GM10266 (cell line): ENCODE measurements at regions not wholly inside any gene's neighbourhood (a gene's known extent, or its start where the extent isn't known, plus 50 kb on each side); places are given as distances from the start of the nearest gene placed in this dataset.

Experiments
- DNase-seq: peaks from one replicate; pipeline ENCODE4 v3.0.0; 2012; ENCODE audit errors: extremely low spot score
- CTCF ChIP-seq: IDR thresholded peaks from 2 replicates; pipeline ENCODE4 v1.5.1; 2012; ENCODE audit warnings: mild to moderate bottlenecking, low read depth; ENCODE audit not compliant: control insufficient read depth, insufficient read depth; ENCODE audit errors: missing control alignments

- TF ChIP-seq CTCF = no peak
- no peak for DNase-seq
Observed at GRCh38 chr20:53803492-53804155, 210.0 kb upstream of the ZNF217 start.

GRCh38 chr20:53801609-53802370 lies 208.2 kb upstream of the ZNF217 start:
- DNase-seq = no peak
- TF ChIP-seq CTCF = no peak

GRCh38 chr20:53800883-53801604 lies 207.4 kb upstream of the ZNF217 start:
- DNase-seq = no peak
- TF ChIP-seq CTCF = no peak

- DNase-seq = no peak
- no peak for TF ChIP-seq CTCF
Observed at GRCh38 chr20:53800418-53800817, 206.8 kb upstream of the ZNF217 start.

GRCh38 chr20:53797085-53797484 lies 203.4 kb upstream of the ZNF217 start:
- no peak for DNase-seq
- no peak for TF ChIP-seq CTCF

GRCh38 chr20:53795170-53795569 lies 201.5 kb upstream of the ZNF217 start:
- TF ChIP-seq CTCF = no peak
- DNase-seq = no peak
